Nephron progenitor cell (in vitro differentiated cells): ENCODE measurements at regions not wholly inside any gene's neighbourhood (a gene's known extent, or its start where the extent isn't known, plus 50 kb on each side); places are given as distances from the start of the nearest gene placed in this dataset.
"Not testable (repeated sequence)": the region's sequence is repeated elsewhere in the genome, so short reads cannot be mapped to it uniquely, and the experiment has no call there.

Experiments used
- DNase-seq: peaks from one replicate; pipeline ENCODE4 v3.0.0; 2021
- H3K27ac Mint-ChIP-seq: 2 replicates; pipeline ENCODE4 v1.8.0; 2021; ENCODE audit warnings: mild to moderate bottlenecking, moderate library complexity, mixed read lengths
- H3K27me3 Mint-ChIP-seq: 2 replicates; pipeline ENCODE4 v1.8.0; 2021; ENCODE audit warnings: mild to moderate bottlenecking, low read depth, mixed read lengths; ENCODE audit not compliant: poor library complexity
- H3K36me3 Mint-ChIP-seq: 2 replicates; pipeline ENCODE4 v1.8.0; 2021; ENCODE audit warnings: low read depth, mixed read lengths
- H3K4me1 Mint-ChIP-seq: 2 replicates; pipeline ENCODE4 v1.8.0; 2021; ENCODE audit warnings: mixed read lengths
- H3K4me3 Mint-ChIP-seq: 2 replicates; pipeline ENCODE4 v1.8.0; 2021; ENCODE audit warnings: mild to moderate bottlenecking, moderate library complexity, mixed read lengths
- H3K9me3 Mint-ChIP-seq: 2 replicates; pipeline ENCODE4 v1.8.0; 2021; ENCODE audit warnings: mild to moderate bottlenecking, moderate library complexity, mixed read lengths
- TF ChIP-seq, protein P1 (sequence below): fragments of 200-600 bp; sonication (generic); IDR thresholded peaks from 2 replicates; pipeline ENCODE4 v1.5.0; 2021; ENCODE audit warnings: antibody characterized with exemption

DNA sequence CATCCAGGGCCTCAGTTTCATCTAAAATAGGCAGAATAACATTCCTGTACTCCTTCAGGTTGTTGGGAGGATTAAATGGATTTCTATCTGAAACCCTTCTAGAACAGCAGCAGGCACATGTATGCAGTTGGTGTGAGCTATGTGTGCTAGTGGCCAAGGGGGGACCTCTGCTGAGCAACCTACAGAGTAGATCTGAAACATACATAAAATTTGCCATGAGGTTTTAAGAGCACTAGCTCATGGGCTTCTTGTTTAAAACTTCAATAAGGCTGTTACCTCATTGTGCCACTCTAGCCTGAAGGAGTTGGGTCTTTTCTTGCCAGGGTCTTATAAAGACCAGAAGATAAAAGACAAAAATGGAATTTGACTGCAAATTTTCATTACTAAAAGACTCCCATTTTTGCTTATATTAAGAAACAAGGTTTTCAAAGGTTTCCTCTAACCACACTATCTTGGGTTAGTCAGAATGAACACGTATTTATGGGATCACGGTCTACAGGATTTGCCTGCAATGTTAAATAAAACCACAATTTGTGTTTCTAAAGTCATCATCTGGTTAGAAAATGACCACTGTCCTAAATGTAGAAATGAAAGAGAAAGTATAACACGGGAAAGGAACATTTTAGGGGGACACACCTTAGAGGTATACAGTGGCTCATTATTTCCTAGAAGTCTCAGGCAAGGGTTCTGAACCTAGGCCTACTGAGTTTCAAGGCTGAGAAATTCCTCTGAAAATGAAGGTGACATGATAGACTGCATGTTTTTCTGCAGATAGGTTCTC lies 144.9 kb upstream of the OLIG3 start:
- Mint-ChIP-seq H3K27ac (no peak overlapping the region), H3K27me3 (peaks cover 5% of the 10 kb centered on the region), H3K9me3 (no peaks in the 10 kb centered on the region), H3K4me1 (no peaks in the 10 kb centered on the region), H3K4me3 (no peak overlapping the region), H3K36me3 (no peaks in the 10 kb centered on the region)
- no peak for DNase-seq
- TF ChIP-seq, protein P1, sequence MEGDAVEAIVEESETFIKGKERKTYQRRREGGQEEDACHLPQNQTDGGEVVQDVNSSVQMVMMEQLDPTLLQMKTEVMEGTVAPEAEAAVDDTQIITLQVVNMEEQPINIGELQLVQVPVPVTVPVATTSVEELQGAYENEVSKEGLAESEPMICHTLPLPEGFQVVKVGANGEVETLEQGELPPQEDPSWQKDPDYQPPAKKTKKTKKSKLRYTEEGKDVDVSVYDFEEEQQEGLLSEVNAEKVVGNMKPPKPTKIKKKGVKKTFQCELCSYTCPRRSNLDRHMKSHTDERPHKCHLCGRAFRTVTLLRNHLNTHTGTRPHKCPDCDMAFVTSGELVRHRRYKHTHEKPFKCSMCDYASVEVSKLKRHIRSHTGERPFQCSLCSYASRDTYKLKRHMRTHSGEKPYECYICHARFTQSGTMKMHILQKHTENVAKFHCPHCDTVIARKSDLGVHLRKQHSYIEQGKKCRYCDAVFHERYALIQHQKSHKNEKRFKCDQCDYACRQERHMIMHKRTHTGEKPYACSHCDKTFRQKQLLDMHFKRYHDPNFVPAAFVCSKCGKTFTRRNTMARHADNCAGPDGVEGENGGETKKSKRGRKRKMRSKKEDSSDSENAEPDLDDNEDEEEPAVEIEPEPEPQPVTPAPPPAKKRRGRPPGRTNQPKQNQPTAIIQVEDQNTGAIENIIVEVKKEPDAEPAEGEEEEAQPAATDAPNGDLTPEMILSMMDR: no peak

DNA sequence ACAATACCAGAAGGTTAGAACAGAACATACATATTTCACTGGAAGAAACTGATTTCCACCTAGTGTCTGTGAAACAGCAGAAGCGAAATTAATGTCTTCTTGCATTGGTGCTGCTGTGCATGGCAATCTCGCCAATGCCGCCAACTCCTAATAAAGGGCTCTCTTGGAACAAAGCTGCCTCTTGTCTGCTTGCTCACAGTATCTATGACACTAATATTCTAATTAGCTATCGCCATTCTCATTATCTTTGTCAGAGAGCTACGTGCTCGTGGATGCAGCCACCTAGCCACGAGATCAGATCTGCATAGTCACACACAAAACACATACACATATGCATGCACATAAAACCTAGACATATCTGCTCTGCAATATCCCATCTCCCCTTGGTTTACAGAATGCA lies 145.9 kb upstream of the OLIG3 start:
- Mint-ChIP-seq H3K9me3 (no peaks in the 10 kb centered on the region), H3K4me1 (no peaks in the 10 kb centered on the region), H3K27me3 (peaks cover 11% of the 10 kb centered on the region), H3K27ac (no peak overlapping the region), H3K4me3 (no peak overlapping the region), H3K36me3 (no peaks in the 10 kb centered on the region)
- no peak for DNase-seq
- TF ChIP-seq, protein P1: no peak

DNA sequence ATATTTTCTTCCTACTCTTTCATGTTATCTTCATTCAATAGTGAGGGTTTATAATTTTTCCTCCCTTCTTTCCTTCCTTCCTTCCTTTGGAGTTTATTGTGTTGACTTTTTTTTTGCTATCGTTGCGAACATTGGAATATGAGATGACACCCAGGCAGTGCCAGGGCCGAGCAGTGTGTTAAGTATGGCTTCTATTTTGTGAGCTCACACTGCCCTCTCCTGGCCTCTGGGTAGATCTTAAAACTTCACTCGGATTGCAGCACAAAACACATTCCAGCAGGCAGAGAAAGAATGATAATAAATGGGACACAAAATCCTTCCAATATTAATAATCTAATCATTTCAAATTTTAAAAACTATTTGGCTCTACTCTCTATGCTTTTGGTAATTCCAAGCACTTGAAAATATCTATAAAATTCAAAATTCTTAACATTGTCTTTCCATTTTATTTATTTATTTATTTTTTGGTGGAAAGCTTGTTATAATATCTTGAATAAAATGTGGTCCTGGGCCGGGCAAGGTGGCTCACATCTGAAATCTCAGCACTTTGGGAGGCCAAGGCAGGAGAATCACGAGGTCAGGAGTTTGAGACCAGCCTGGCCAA lies 147.4 kb upstream of the OLIG3 start:
- DNase-seq: peak; percentile 65
- Mint-ChIP-seq H3K4me1 (no peaks in the 10 kb centered on the region), H3K27me3 (peaks cover 11% of the 10 kb centered on the region), H3K27ac (no peak overlapping the region), H3K9me3 (no peaks in the 10 kb centered on the region), H3K36me3 (no peaks in the 10 kb centered on the region), H3K4me3 (no peak overlapping the region)
- TF ChIP-seq, protein P1: peak; percentile 69

DNA sequence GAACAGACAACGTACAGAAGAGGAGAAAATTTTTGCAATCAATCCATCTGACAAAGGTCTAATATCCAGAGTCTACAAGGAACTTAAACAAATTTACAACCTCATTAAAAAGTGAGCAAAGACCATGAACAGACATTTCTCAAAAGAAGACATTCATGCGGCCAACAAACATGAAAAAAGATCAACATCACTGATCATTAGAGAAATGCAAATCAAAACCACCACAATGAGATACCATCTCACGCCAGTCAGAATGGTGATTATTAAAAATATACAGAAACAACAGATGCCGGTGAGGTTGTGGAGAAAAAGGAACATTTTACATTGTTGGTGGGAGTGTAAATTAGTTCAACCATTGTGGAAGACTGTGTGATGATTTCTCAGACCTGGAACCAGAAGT lies 149.0 kb upstream of the OLIG3 start:
- not testable (repeated sequence) for H3K36me3 Mint-ChIP-seq, H3K27ac Mint-ChIP-seq, H3K9me3 Mint-ChIP-seq, H3K4me3 Mint-ChIP-seq, DNase-seq
- H3K27me3 Mint-ChIP-seq: peaks cover 11% of the 10 kb centered on the region
- peaks cover 10% of the 10 kb centered on the region for H3K4me1 Mint-ChIP-seq

DNA sequence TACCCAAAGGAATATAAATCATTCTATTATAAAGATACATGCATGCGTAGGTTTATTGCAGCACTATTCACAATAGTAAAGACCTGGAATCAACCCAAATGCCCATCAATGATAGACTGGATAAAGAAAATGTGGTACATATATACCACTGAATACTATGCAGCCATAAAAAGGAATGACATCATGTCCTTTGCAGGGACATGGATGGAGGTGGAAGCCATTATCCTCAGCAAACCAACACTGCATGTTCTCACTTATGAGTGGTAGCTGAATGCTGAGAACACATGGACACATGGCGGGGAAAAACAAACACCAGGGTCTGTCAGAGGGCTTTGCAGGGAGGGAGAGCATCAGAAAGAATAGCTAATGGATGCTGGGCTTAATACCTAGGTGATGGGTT lies 149.4 kb upstream of the OLIG3 start:
- Mint-ChIP-seq H3K4me1 (peaks cover 13% of the 10 kb centered on the region), H3K27me3 (peaks cover 11% of the 10 kb centered on the region)
- not testable (repeated sequence) for H3K27ac Mint-ChIP-seq, DNase-seq, H3K9me3 Mint-ChIP-seq, H3K36me3 Mint-ChIP-seq, H3K4me3 Mint-ChIP-seq

DNA sequence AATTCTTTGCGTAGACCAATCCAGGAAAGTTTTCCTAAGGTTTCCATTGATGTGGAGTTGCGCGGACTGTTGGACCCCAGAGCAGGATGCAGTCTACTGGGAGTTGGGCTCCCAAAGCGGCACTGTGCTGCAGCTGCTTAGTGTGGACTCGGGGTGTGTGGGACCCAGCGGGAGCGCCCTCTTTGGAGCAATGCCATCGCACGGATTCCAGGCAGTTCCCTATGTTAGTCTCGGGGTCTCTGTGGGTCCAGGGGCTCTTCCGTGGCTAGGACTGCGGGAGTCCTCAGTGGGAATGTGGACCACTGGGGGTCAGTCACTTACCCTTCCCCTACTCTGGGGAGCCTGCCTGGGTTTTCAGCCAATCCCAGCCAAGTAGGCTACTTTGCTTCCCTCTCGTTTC lies 151.7 kb upstream of the OLIG3 start:
- no peak for DNase-seq
- Mint-ChIP-seq H3K27me3 (peaks cover 9% of the 10 kb centered on the region), H3K9me3 (no peaks in the 10 kb centered on the region)

More for the DNA sequence above, 151.7 kb upstream of the OLIG3 start:
- Mint-ChIP-seq H3K27ac (no peak overlapping the region), H3K4me1 (peaks cover 13% of the 10 kb centered on the region), H3K36me3 (no peaks in the 10 kb centered on the region), H3K4me3 (no peak overlapping the region)
- TF ChIP-seq, protein P1: no peak
